T follicular helper cell (primary cell): ENCODE measurements at regions not wholly inside any gene's neighbourhood (a gene's known extent, or its start where the extent isn't known, plus 50 kb on each side); places are given as distances from the start of the nearest gene placed in this dataset.
"Not testable (repeated sequence)": the region's sequence is repeated elsewhere in the genome, so short reads cannot be mapped to it uniquely, and the experiment has no call there.

ENCODE experiments used
- DNase-seq: peaks from one replicate; pipeline ENCODE4 v3.0.0-alpha.2; 2020; ENCODE audit warnings: low read depth

- not testable (repeated sequence) for DNase-seq
Observed at GRCh38 chr4:120200573-120201110, 134.0 kb upstream of the MAD2L1 start.

- DNase-seq = no peak
Observed at GRCh38 chr4:120198411-120198810, 131.8 kb upstream of the MAD2L1 start.

GRCh38 chr4:120177603-120178002 is 111.0 kb upstream of the MAD2L1 start:
- no peak for DNase-seq

- DNase-seq = no peak
Observed at GRCh38 chr4:120175272-120175671, 108.6 kb upstream of the MAD2L1 start.

GRCh38 chr4:120163895-120164294 is 97.2 kb upstream of the MAD2L1 start:
- DNase-seq = no peak

GRCh38 chr4:120158841-120159463 is 92.3 kb upstream of the MAD2L1 start:
- no peak for DNase-seq

GRCh38 chr4:120158046-120158445 is 91.4 kb upstream of the MAD2L1 start:
- no peak for DNase-seq

- DNase-seq = peak; percentile 2
Observed at GRCh38 chr4:120156120-120156718, 89.6 kb upstream of the MAD2L1 start.

- no peak for DNase-seq
Observed at GRCh38 chr4:120155287-120155686, 88.6 kb upstream of the MAD2L1 start.

- no peak for DNase-seq
Observed at GRCh38 chr4:120144634-120145033, 78.0 kb upstream of the MAD2L1 start.

- no peak for DNase-seq
Observed at GRCh38 chr4:120144041-120144440, 77.4 kb upstream of the MAD2L1 start.

GRCh38 chr4:120139392-120139791 is 72.7 kb upstream of the MAD2L1 start:
- no peak for DNase-seq

- no peak for DNase-seq
Observed at GRCh38 chr4:120132935-120133334, 66.3 kb upstream of the MAD2L1 start.

GRCh38 chr4:120130786-120131185 is 64.1 kb upstream of the MAD2L1 start:
- DNase-seq = no peak
